ENCODE measurements at regions not wholly inside any gene's neighbourhood (a gene's known extent, or its start where the extent isn't known, plus 50 kb on each side); places are given as distances from the start of the nearest gene placed in this dataset.

GRCh38 chr13:62085337-62086229 is 669.9 kb upstream of the PCDH20 start (continued):
- no peak for TF ChIP-seq SP1 (IDR thresholded peaks at IDR 0.05)

- H3K9me3 ChIP-seq (ENCODE audit: control insufficient read depth in 4 of 4, low read length in 3 of 4), result no peaks in the 10 kb centered on the region
- H3K36me3 ChIP-seq (ENCODE audit: control insufficient read depth in 4 of 4, insufficient read depth in 3 of 4, low read depth in 1 of 4, low read length in 3 of 4), result no peaks in the 10 kb centered on the region
- no peaks in the 10 kb centered on the region for H3K4me1 ChIP-seq (ENCODE audit: control insufficient read depth in 4 of 4, insufficient read depth in 4 of 4, low read length in 3 of 4)
- no peak overlapping the region for H3K9ac ChIP-seq (ENCODE audit: low read depth in 1 of 2, low read length in 2 of 2)
- no peak overlapping the region for H3K27ac ChIP-seq (ENCODE audit: low read depth in 1 of 2, low read length in 2 of 2)
- H3K27me3 ChIP-seq (ENCODE audit: control insufficient read depth in 4 of 4, insufficient read depth in 4 of 4, low read length in 3 of 4), result no peaks in the 10 kb centered on the region
- H3K4me3 ChIP-seq (ENCODE audit: low read depth in 1 of 3, low read length in 3 of 3), result no peak overlapping the region
- TF ChIP-seq SP1 (IDR thresholded peaks at IDR 0.05), result no peak
- no peak for TF ChIP-seq JUND (IDR thresholded peaks at IDR 0.05)
- no peak for TF ChIP-seq FOXA1 (IDR thresholded peaks at IDR 0.05)
- no peak for TF ChIP-seq FOXA2 (IDR thresholded peaks at IDR 0.05)
- no peak for TF ChIP-seq MAX (IDR thresholded peaks at IDR 0.05)
- no peak for TF ChIP-seq ATF3 (IDR thresholded peaks at IDR 0.05)
- TF ChIP-seq ZBTB33 (IDR thresholded peaks at IDR 0.05), result no peak
- TF ChIP-seq RXRA (IDR thresholded peaks at IDR 0.05), result no peak
- TF ChIP-seq REST (IDR thresholded peaks at IDR 0.05), result no peak
- no peak for TF ChIP-seq GABPA (IDR thresholded peaks at IDR 0.05 in 1 of 2, conservative IDR thresholded peaks at IDR 0.05 in 1 of 2)
- no peak for TF ChIP-seq RAD21 (IDR thresholded peaks at IDR 0.05)
- TF ChIP-seq YY1 (IDR thresholded peaks at IDR 0.05), result no peak
- DNase-seq (ENCODE audit: low spot score), result no peak
Observed at GRCh38 chr13:62084728-62085127, 669.1 kb upstream of the PCDH20 start.

GRCh38 chr13:62067821-62068220 is 652.2 kb upstream of the PCDH20 start:
- Histone ChIP-seq H3K36me3 (ENCODE audit: control insufficient read depth in 4 of 4, insufficient read depth in 3 of 4, low read depth in 1 of 4, low read length in 3 of 4) (no peaks in the 10 kb centered on the region), H3K27ac (ENCODE audit: low read depth in 1 of 2, low read length in 2 of 2) (no peak overlapping the region), H3K9ac (ENCODE audit: low read depth in 1 of 2, low read length in 2 of 2) (no peak overlapping the region), H3K9me3 (ENCODE audit: control insufficient read depth in 4 of 4, low read length in 3 of 4) (no peaks in the 10 kb centered on the region), H3K4me3 (ENCODE audit: low read depth in 1 of 3, low read length in 3 of 3) (no peak overlapping the region), H3K27me3 (ENCODE audit: control insufficient read depth in 4 of 4, insufficient read depth in 4 of 4, low read length in 3 of 4) (no peaks in the 10 kb centered on the region), H3K4me1 (ENCODE audit: control insufficient read depth in 4 of 4, insufficient read depth in 4 of 4, low read length in 3 of 4) (no peaks in the 10 kb centered on the region)
- 75% methylated on average over 4 of the region's 4 CpGs for WGBS
- no peak for DNase-seq (ENCODE audit: low spot score)
- TF ChIP-seq YY1 (IDR thresholded peaks at IDR 0.05) (no peak), CTCF (IDR thresholded peaks at IDR 0.05; ENCODE audit: low read depth, low read length, missing input control) (no peak), JUND (IDR thresholded peaks at IDR 0.05) (no peak), ZBTB33 (IDR thresholded peaks at IDR 0.05) (no peak), FOXA2 (IDR thresholded peaks at IDR 0.05) (no peak), REST (IDR thresholded peaks at IDR 0.05) (no peak)

Data from liver (tissue), 8 donors.